RPMI8226 (cell line): ENCODE measurements at regions not wholly inside any gene's neighbourhood (a gene's known extent, or its start where the extent isn't known, plus 50 kb on each side); places are given as distances from the start of the nearest gene placed in this dataset.

ENCODE experiments used
- DNase-seq: peaks from one replicate; pipeline ENCODE4 v3.0.0-alpha.2; 2015

GRCh38 chr10:4034907-4035598 is 250.0 kb upstream of the KLF6 start:
- DNase-seq: no peak

- no peak for DNase-seq
Measured at GRCh38 chr10:4033341-4033896, 248.4 kb upstream of the KLF6 start.

- DNase-seq: no peak
Measured at GRCh38 chr10:4029866-4030265, 244.9 kb upstream of the KLF6 start.

GRCh38 chr10:4028854-4029583 is 244.0 kb upstream of the KLF6 start:
- DNase-seq: no peak

- DNase-seq: no peak
Measured at GRCh38 chr10:4028027-4028471, 243.0 kb upstream of the KLF6 start.

GRCh38 chr10:4025339-4025738 is 240.3 kb upstream of the KLF6 start:
- DNase-seq: no peak

- no peak for DNase-seq
Measured at GRCh38 chr10:4024516-4025245, 239.7 kb upstream of the KLF6 start.

- no peak for DNase-seq
Measured at GRCh38 chr10:4024027-4024426, 239.0 kb upstream of the KLF6 start.

GRCh38 chr10:4022473-4022872 is 237.5 kb upstream of the KLF6 start:
- DNase-seq: no peak

GRCh38 chr10:4020631-4021030 is 235.6 kb upstream of the KLF6 start:
- DNase-seq: no peak

- DNase-seq: no peak
Measured at GRCh38 chr10:4018054-4018511, 233.1 kb upstream of the KLF6 start.

GRCh38 chr10:4017336-4017735 is 232.3 kb upstream of the KLF6 start:
- no peak for DNase-seq

GRCh38 chr10:4016214-4016740 is 231.3 kb upstream of the KLF6 start:
- no peak for DNase-seq

GRCh38 chr10:4013651-4014121 is 228.7 kb upstream of the KLF6 start:
- DNase-seq: no peak

GRCh38 chr10:4012848-4013247 is 227.8 kb upstream of the KLF6 start:
- DNase-seq: no peak

GRCh38 chr10:4011136-4011812 is 226.3 kb upstream of the KLF6 start:
- DNase-seq: no peak

GRCh38 chr10:4008676-4009382 is 223.8 kb upstream of the KLF6 start:
- no peak for DNase-seq

GRCh38 chr10:4007771-4008170 is 222.8 kb upstream of the KLF6 start:
- DNase-seq: no peak

- no peak for DNase-seq
Measured at GRCh38 chr10:4006858-4007257, 221.8 kb upstream of the KLF6 start.

- no peak for DNase-seq
Measured at GRCh38 chr10:4006051-4006450, 221.0 kb upstream of the KLF6 start.

- DNase-seq: no peak
Measured at GRCh38 chr10:4004990-4005389, 220.0 kb upstream of the KLF6 start.

- DNase-seq: no peak
Measured at GRCh38 chr10:4004144-4004543, 219.1 kb upstream of the KLF6 start.
